GM12865 (cell line): ENCODE measurements at regions not wholly inside any gene's neighbourhood (a gene's known extent, or its start where the extent isn't known, plus 50 kb on each side); places are given as distances from the start of the nearest gene placed in this dataset.

Experiments used
- DNase-seq: peaks from one replicate; pipeline ENCODE4 v3.0.0; 2010; ENCODE audit warnings: low read depth
- H3K4me3 ChIP-seq: 2 replicates; pipeline ENCODE4 v1.5.1; 2011; ENCODE audit warnings: mild to moderate bottlenecking, low read depth, low read length, control low read depth
- CTCF ChIP-seq: IDR thresholded peaks from 2 replicates; pipeline ENCODE4 v1.5.1; 2011; ENCODE audit warnings: low read length, control low read depth, low read depth, inconsistent platforms; ENCODE audit not compliant: insufficient read depth; ENCODE audit errors: missing control alignments

- no peak for TF ChIP-seq CTCF
- no peak overlapping the region for H3K4me3 ChIP-seq
- DNase-seq = no peak
Measured at GRCh38 chr4:20589436-20589835, 110.8 kb upstream of the PACRGL start.

- TF ChIP-seq CTCF = no peak
- no peak overlapping the region for H3K4me3 ChIP-seq
- DNase-seq = no peak
Measured at GRCh38 chr4:20590849-20591248, 109.4 kb upstream of the PACRGL start.

GRCh38 chr4:20591571-20591970 is 108.7 kb upstream of the PACRGL start:
- no peak overlapping the region for H3K4me3 ChIP-seq
- DNase-seq = no peak
- TF ChIP-seq CTCF = no peak

GRCh38 chr4:20592013-20592412 is 108.2 kb upstream of the PACRGL start:
- H3K4me3 ChIP-seq = no peak overlapping the region
- no peak for TF ChIP-seq CTCF
- DNase-seq = no peak

GRCh38 chr4:20592663-20593062 is 107.6 kb upstream of the PACRGL start:
- no peak overlapping the region for H3K4me3 ChIP-seq
- no peak for TF ChIP-seq CTCF
- no peak for DNase-seq

- no peak for DNase-seq
- no peak for TF ChIP-seq CTCF
- H3K4me3 ChIP-seq = no peak overlapping the region
Measured at GRCh38 chr4:20598626-20599025, 101.6 kb upstream of the PACRGL start.

GRCh38 chr4:20603671-20604313 is 96.5 kb upstream of the PACRGL start:
- DNase-seq = no peak
- no peak overlapping the region for H3K4me3 ChIP-seq
- TF ChIP-seq CTCF = no peak
